SK-N-SH (cell line): ENCODE measurements at regions not wholly inside any gene's neighbourhood (a gene's known extent, or its start where the extent isn't known, plus 50 kb on each side); places are given as distances from the start of the nearest gene placed in this dataset.

Experiments
- SMC3 ChIP-seq: IDR thresholded peaks from 2 replicates; pipeline ENCODE4 v1.6.1; 2012; ENCODE audit warnings: low read depth, low read length, improper control_type of control experiment
- TF ChIP-seq, protein P1 (sequence below): fragments of 150-350 bp; IDR thresholded peaks from 2 replicates; pipeline ENCODE4 v1.6.1; 2017; ENCODE audit warnings: antibody characterized with exemption, low read length, low read depth, borderline replicate concordance
- TF ChIP-seq, protein P2 (sequence below): fragments of 200-600 bp; sonication (generic); IDR thresholded peaks from 2 replicates; pipeline ENCODE4 v1.6.1; 2017; ENCODE audit warnings: antibody characterized with exemption, mild to moderate bottlenecking, moderate library complexity

DNA sequence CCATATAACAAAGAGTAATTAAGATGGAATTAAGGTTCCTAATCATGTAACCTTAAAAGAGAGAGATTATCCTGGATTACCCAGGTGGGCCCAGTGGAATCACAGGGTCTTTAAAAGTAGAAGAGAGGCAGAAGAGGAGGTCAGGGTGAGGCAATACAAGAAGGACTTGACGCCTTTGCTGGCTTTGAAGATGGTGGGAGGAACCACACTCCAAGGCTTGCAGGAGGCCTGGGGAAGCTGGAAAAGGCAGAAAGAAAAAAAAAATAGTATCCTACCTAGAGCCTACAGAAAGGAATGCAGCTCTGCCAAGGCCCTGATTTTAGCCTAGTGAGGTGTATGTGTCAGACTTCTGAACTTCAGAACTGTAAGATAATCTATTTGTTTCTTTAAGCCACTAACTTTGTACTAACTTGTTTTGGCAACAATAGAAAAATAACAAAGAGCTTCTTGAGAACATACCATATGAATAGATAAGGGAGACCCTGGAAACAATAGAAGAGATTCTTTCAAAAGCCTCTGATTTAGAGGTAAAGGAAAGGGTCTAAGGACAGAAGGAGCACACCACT is 229.9 kb upstream of the TTC29 start:
- TF ChIP-seq SMC3, result no peak
- TF ChIP-seq, protein P1, sequence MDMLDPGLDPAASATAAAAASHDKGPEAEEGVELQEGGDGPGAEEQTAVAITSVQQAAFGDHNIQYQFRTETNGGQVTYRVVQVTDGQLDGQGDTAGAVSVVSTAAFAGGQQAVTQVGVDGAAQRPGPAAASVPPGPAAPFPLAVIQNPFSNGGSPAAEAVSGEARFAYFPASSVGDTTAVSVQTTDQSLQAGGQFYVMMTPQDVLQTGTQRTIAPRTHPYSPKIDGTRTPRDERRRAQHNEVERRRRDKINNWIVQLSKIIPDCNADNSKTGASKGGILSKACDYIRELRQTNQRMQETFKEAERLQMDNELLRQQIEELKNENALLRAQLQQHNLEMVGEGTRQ, result no peak
- TF ChIP-seq, protein P2, sequence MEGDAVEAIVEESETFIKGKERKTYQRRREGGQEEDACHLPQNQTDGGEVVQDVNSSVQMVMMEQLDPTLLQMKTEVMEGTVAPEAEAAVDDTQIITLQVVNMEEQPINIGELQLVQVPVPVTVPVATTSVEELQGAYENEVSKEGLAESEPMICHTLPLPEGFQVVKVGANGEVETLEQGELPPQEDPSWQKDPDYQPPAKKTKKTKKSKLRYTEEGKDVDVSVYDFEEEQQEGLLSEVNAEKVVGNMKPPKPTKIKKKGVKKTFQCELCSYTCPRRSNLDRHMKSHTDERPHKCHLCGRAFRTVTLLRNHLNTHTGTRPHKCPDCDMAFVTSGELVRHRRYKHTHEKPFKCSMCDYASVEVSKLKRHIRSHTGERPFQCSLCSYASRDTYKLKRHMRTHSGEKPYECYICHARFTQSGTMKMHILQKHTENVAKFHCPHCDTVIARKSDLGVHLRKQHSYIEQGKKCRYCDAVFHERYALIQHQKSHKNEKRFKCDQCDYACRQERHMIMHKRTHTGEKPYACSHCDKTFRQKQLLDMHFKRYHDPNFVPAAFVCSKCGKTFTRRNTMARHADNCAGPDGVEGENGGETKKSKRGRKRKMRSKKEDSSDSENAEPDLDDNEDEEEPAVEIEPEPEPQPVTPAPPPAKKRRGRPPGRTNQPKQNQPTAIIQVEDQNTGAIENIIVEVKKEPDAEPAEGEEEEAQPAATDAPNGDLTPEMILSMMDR, result no peak
